SK-N-SH treated with all-trans-retinoic acid at 6 μM for 48 hours (cell line): ENCODE measurements at regions not wholly inside any gene's neighbourhood (a gene's known extent, or its start where the extent isn't known, plus 50 kb on each side); places are given as distances from the start of the nearest gene placed in this dataset.

Experiments used
- ATAC-seq: fragments of 200-7000 bp; cut with Tn5 transposase; 3 replicates; pipeline ENCODE4 v1.9.1; 2020; ENCODE audit warnings: mild to moderate bottlenecking, moderate library complexity
- ARNTL ChIP-seq: fragments of 450-650 bp; formaldehyde crosslinking; IDR thresholded peaks from 2 replicates; pipeline ENCODE4 v1.5.0; 2020; ENCODE audit warnings: low read depth, mild to moderate bottlenecking, moderate library complexity, borderline replicate concordance
- BACH2 ChIP-seq: fragments of 250-450 bp; sonication (Bioruptor Pico); IDR thresholded peaks from 2 replicates; pipeline ENCODE4 v1.9.0; 2021; ENCODE audit warnings: mild to moderate bottlenecking, borderline replicate concordance
- CREB5 ChIP-seq: fragments of 250-450 bp; sonication (Bioruptor Pico); IDR thresholded peaks from 2 replicates; pipeline ENCODE4 v1.5.1; 2020; ENCODE audit warnings: low read depth, mild to moderate bottlenecking, moderate library complexity
- CSDC2 ChIP-seq: fragments of 250-450 bp; sonication (Bioruptor Pico); IDR thresholded peaks from 2 replicates; pipeline ENCODE4 v1.5.0; 2020; ENCODE audit warnings: mild to moderate bottlenecking, moderate library complexity
- CSRNP3 ChIP-seq: fragments of 250-450 bp; sonication (Bioruptor Pico); IDR thresholded peaks from 2 replicates; pipeline ENCODE4 v1.5.1; 2021; ENCODE audit warnings: mild to moderate bottlenecking, moderate library complexity
- ESRRG ChIP-seq: fragments of 250-450 bp; sonication (Bioruptor Pico); IDR thresholded peaks from 2 replicates; pipeline ENCODE4 v1.6.1; 2021; ENCODE audit warnings: mild to moderate bottlenecking
- GLIS3 ChIP-seq: fragments of 250-450 bp; sonication (Bioruptor Pico); IDR thresholded peaks from 2 replicates; pipeline ENCODE4 v1.5.0; 2020; ENCODE audit warnings: mild to moderate bottlenecking, moderate library complexity
- ISL1 ChIP-seq: fragments of 250-450 bp; sonication (Bioruptor Pico); IDR thresholded peaks from 2 replicates; pipeline ENCODE4 v2.1.2; 2022; ENCODE audit warnings: mild to moderate bottlenecking, moderate library complexity
- OSR1 ChIP-seq: fragments of 250-450 bp; sonication (Bioruptor Pico); IDR thresholded peaks from 2 replicates; pipeline ENCODE4 v1.8.0; 2022; ENCODE audit warnings: moderate library complexity, mild to moderate bottlenecking, inconsistent platforms
- PATZ1 ChIP-seq: fragments of 250-450 bp; sonication (Bioruptor Pico); IDR thresholded peaks from 2 replicates; pipeline ENCODE4 v1.8.0; 2020; ENCODE audit warnings: mild to moderate bottlenecking, moderate library complexity, borderline replicate concordance
- POU6F1 ChIP-seq: fragments of 250-450 bp; sonication (Bioruptor Pico); IDR thresholded peaks from 2 replicates; pipeline ENCODE4 v1.8.0; 2021; ENCODE audit warnings: low read depth, mild to moderate bottlenecking, moderate library complexity, borderline replicate concordance
- PPARA ChIP-seq: fragments of 250-450 bp; sonication (Bioruptor Pico); IDR thresholded peaks from 2 replicates; pipeline ENCODE4 v1.5.0; 2020; ENCODE audit warnings: mild to moderate bottlenecking, borderline replicate concordance
- RARB ChIP-seq: fragments of 250-450 bp; sonication (Bioruptor Pico); IDR thresholded peaks from 2 replicates; pipeline ENCODE4 v1.8.0; 2021; ENCODE audit warnings: mild to moderate bottlenecking, moderate library complexity
- SNAI2 ChIP-seq: fragments of 250-450 bp; sonication (Bioruptor Pico); IDR thresholded peaks from 2 replicates; pipeline ENCODE4 v1.5.0; 2020; ENCODE audit warnings: mild to moderate bottlenecking, moderate library complexity
- TCF4 ChIP-seq: fragments of 250-450 bp; sonication (Bioruptor Pico); IDR thresholded peaks from 2 replicates; pipeline ENCODE4 v1.8.0; 2021; ENCODE audit warnings: mild to moderate bottlenecking, moderate library complexity, borderline replicate concordance
- TOX ChIP-seq: fragments of 250-450 bp; sonication (Bioruptor Pico); IDR thresholded peaks from 2 replicates; pipeline ENCODE4 v1.8.0; 2021; ENCODE audit warnings: mild to moderate bottlenecking, moderate library complexity, borderline replicate concordance
- TSHZ2 ChIP-seq: fragments of 250-450 bp; sonication (Bioruptor Pico); IDR thresholded peaks from 2 replicates; pipeline ENCODE4 v1.5.0; 2020; ENCODE audit warnings: mild to moderate bottlenecking, moderate library complexity
- ZFP3 ChIP-seq: fragments of 250-450 bp; sonication (Bioruptor Pico); IDR thresholded peaks from 2 replicates; pipeline ENCODE4 v1.5.0; 2020; ENCODE audit warnings: mild to moderate bottlenecking, moderate library complexity
- ZFP30 ChIP-seq: fragments of 450-650 bp; formaldehyde crosslinking; IDR thresholded peaks from 2 replicates; pipeline ENCODE4 v1.5.0; 2022; ENCODE audit warnings: mild to moderate bottlenecking, moderate library complexity
- ZNF565 ChIP-seq: fragments of 450-650 bp; formaldehyde crosslinking; conservative IDR thresholded peaks from 2 replicates; pipeline ENCODE4 v1.5.0; 2020; ENCODE audit warnings: low read depth, mild to moderate bottlenecking, moderate library complexity
- ZNF70 ChIP-seq: fragments of 450-650 bp; formaldehyde crosslinking; IDR thresholded peaks from 2 replicates; pipeline ENCODE4 v1.5.0; 2020; ENCODE audit warnings: mild to moderate bottlenecking, moderate library complexity
- ZNF8 ChIP-seq: fragments of 450-650 bp; formaldehyde crosslinking; IDR thresholded peaks from 2 replicates; pipeline ENCODE4 v1.5.0; 2020; ENCODE audit warnings: mild to moderate bottlenecking, moderate library complexity

GRCh38 chr9:38207247-38207778 is 138.3 kb upstream of the SHB start (continued):
- TF ChIP-seq CREB5 (CRISPR knock-in tag) (no peak), TOX (CRISPR knock-in tag) (no peak), PATZ1 (CRISPR knock-in tag) (no peak), CSRNP3 (CRISPR knock-in tag) (no peak), ZNF70 (no peak), SNAI2 (CRISPR knock-in tag) (no peak), ZNF8 (CRISPR knock-in tag) (no peak)

- ATAC-seq, result no peak
- TF ChIP-seq ARNTL (no peak), PPARA (no peak), OSR1 (CRISPR knock-in tag) (no peak), ZFP3 (CRISPR knock-in tag) (no peak)
Measured at GRCh38 chr9:38205279-38205678, 136.3 kb upstream of the SHB start.

- TF ChIP-seq CSDC2 (CRISPR knock-in tag) (no peak), ESRRG (no peak), SNAI2 (CRISPR knock-in tag) (no peak), ISL1 (no peak), GLIS3 (CRISPR knock-in tag) (no peak), ZFP30 (no peak), ZNF8 (CRISPR knock-in tag) (no peak), BACH2 (CRISPR knock-in tag) (no peak), RARB (no peak), ZNF565 (no peak), TCF4 (CRISPR knock-in tag) (no peak), ARNTL (no peak), OSR1 (CRISPR knock-in tag) (no peak), TOX (CRISPR knock-in tag) (no peak), TSHZ2 (CRISPR knock-in tag) (no peak), CREB5 (CRISPR knock-in tag) (no peak), POU6F1 (CRISPR knock-in tag) (no peak), ZNF70 (no peak)
Measured at GRCh38 chr9:38202336-38202938, 133.4 kb upstream of the SHB start.

More at GRCh38 chr9:38202336-38202938, 133.4 kb upstream of the SHB start:
- no peak for ATAC-seq
